Astrocyte of the spinal cord (primary cell): ENCODE measurements at regions not wholly inside any gene's neighbourhood (a gene's known extent, or its start where the extent isn't known, plus 50 kb on each side); places are given as distances from the start of the nearest gene placed in this dataset.

ENCODE experiments used
- DNase-seq: peaks from one replicate; pipeline ENCODE4 v3.0.0; 2011; ENCODE audit warnings: low read depth, low spot score
- H3K4me3 ChIP-seq: 2 replicates; pipeline ENCODE4 v1.5.1; 2011; ENCODE audit warnings: low read depth, mild to moderate bottlenecking, low read length, moderate library complexity
- CTCF ChIP-seq: IDR thresholded peaks from 2 replicates; pipeline ENCODE4 v1.5.1; 2012; ENCODE audit warnings: low read depth, mild to moderate bottlenecking, low read length, inconsistent platforms
- in situ Hi-C: cut with HindIII; loops from 2 replicates; pipeline ENCODE4 v1.10.0; 2017; ENCODE audit warnings: low sequenced_read_pairs

- no peak overlapping the region for H3K4me3 ChIP-seq
- TF ChIP-seq CTCF = no peak
- no peak for DNase-seq
- in situ Hi-C loops = no loop called here
These were observed 178.0 kb downstream of the DACT1 start for GRCh38 chr14:58815794-58816193.

GRCh38 chr14:58816416-58817115, 178.8 kb downstream of the DACT1 start:
- no peak for TF ChIP-seq CTCF
- H3K4me3 ChIP-seq = no peak overlapping the region
- DNase-seq = no peak
- in situ Hi-C loops = no loop called here

GRCh38 chr14:58817846-58818245, 180.1 kb downstream of the DACT1 start:
- H3K4me3 ChIP-seq = no peak overlapping the region
- DNase-seq = peak; percentile 25
- no peak for TF ChIP-seq CTCF
- in situ Hi-C loops = no loop called here

DNA sequence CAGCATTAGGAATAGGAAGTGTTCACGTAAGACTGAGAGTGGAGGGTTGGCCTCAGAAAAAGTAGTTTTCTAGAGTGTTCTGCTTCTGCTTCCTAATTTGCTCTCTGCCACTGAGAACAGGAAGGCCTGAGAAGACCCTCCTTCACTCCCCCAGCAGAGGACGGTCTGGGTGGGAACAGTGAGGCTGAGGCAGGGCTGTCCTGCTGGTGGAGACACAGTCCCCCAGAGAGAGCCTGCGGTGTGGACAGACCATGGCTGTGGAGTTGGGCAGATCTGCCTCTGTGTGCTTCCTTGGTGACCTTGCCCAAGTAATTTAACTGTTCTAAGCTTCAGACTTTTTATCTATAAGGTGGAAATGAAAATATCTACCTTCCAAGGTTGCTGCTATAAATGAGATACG, 182.3 kb downstream of the DACT1 start:
- H3K4me3 ChIP-seq = no peak overlapping the region
- in situ Hi-C loops = no loop called here

GRCh38 chr14:58821421-58821820, 183.7 kb downstream of the DACT1 start:
- H3K4me3 ChIP-seq = no peak overlapping the region

More for the DNA sequence above, 182.3 kb downstream of the DACT1 start:
- DNase-seq = no peak
- TF ChIP-seq CTCF = no peak

DNA sequence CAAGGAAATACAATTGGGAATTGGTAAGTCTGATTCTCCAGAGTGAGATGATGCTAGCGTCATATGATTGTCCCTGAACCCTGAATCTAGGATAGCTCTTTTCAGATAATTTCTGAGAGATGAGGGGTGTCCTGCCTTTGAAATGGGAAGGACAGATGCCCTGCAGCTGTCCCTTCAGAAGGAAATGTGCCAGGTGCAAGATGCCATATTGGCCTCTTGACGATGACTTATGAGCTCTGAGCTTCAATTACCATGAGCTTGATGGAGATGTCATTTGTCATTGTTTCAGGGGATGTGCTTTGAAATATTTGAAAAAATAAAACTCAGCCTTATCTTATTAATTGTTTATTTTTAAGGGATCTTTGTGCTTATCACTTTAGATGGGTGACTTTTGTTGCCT, 185.1 kb downstream of the DACT1 start:
- in situ Hi-C loops = no loop called here
- TF ChIP-seq CTCF = no peak
- H3K4me3 ChIP-seq = no peak overlapping the region
- no peak for DNase-seq

More at GRCh38 chr14:58821421-58821820, 183.7 kb downstream of the DACT1 start:
- TF ChIP-seq CTCF = no peak
- in situ Hi-C loops = no loop called here
- no peak for DNase-seq
